ENCODE measurements at regions not wholly inside any gene's neighbourhood (a gene's known extent, or its start where the extent isn't known, plus 50 kb on each side); places are given as distances from the start of the nearest gene placed in this dataset.

- Histone ChIP-seq H3K4me3 (ENCODE audit: low read length) (no peak overlapping the region), H3K4me2 (ENCODE audit: low read length) (no peak overlapping the region), H3K9me2 (ENCODE audit: insufficient read depth, low read length) (no peaks in the 10 kb centered on the region), H3K27ac (ENCODE audit: low read length) (no peak overlapping the region), H2AFZ (ENCODE audit: low read depth, low read length) (no peak overlapping the region), H3K27me3 (ENCODE audit: insufficient read depth, low read depth, low read length) (no peaks in the 10 kb centered on the region), H3K36me3 (ENCODE audit: insufficient read depth, low read length) (no peaks in the 10 kb centered on the region), H3K9ac (ENCODE audit: low read length) (no peak overlapping the region), H3K79me2 (replicated peaks; ENCODE audit: insufficient read depth, low read length) (no peaks in the 10 kb centered on the region), H4K20me1 (ENCODE audit: insufficient read depth) (no peaks in the 10 kb centered on the region), H3F3A (ENCODE audit: insufficient read depth, low read length, poor library complexity, severe bottlenecking) (no peaks in the 10 kb centered on the region), H3K9me3 (ENCODE audit: low read length) (no peaks in the 10 kb centered on the region)
- TF ChIP-seq TAF1 (IDR thresholded peaks at IDR 0.05; ENCODE audit: low read depth): no peak
- TF ChIP-seq CTCF (IDR thresholded peaks at IDR 0.05; ENCODE audit: poor library complexity, severe bottlenecking): no peak
- TF ChIP-seq EZH2 (IDR thresholded peaks at IDR 0.05; ENCODE audit: borderline replicate concordance, insufficient read depth, low read length, poor library complexity, severe bottlenecking): no peak
- TF ChIP-seq SMC3 (conservative IDR thresholded peaks at IDR 0.05; ENCODE audit: poor library complexity): no peak
- no peak for TF ChIP-seq REST (IDR thresholded peaks at IDR 0.05; ENCODE audit: borderline replicate concordance)
- TF ChIP-seq POLR2AphosphoS5 (IDR thresholded peaks at IDR 0.05): no peak
- TF ChIP-seq EP300 (conservative IDR thresholded peaks at IDR 0.05; ENCODE audit: poor library complexity, severe bottlenecking): no peak
- TF ChIP-seq MXI1 (conservative IDR thresholded peaks at IDR 0.05; ENCODE audit: poor library complexity, severe bottlenecking): no peak
- no peak for TF ChIP-seq RAD21 (conservative IDR thresholded peaks at IDR 0.05)
Observed at GRCh38 chr9:106704056-106704615, 158.8 kb upstream of the ZNF462 start.

GRCh38 chr9:106707291-106707690 is 155.7 kb upstream of the ZNF462 start:
- no peak overlapping the region for H2AFZ ChIP-seq (ENCODE audit: low read depth, low read length)

More at GRCh38 chr9:106707291-106707690, 155.7 kb upstream of the ZNF462 start:
- no peaks in the 10 kb centered on the region for H3K79me2 ChIP-seq (replicated peaks; ENCODE audit: insufficient read depth, low read length)
- no peaks in the 10 kb centered on the region for H3K9me2 ChIP-seq (ENCODE audit: insufficient read depth, low read length)
- no peak overlapping the region for H3K9ac ChIP-seq (ENCODE audit: low read length)
- no peak overlapping the region for H3K4me2 ChIP-seq (ENCODE audit: low read length)
- H3K9me3 ChIP-seq (ENCODE audit: low read length): no peaks in the 10 kb centered on the region
- H3K27ac ChIP-seq (ENCODE audit: low read length): no peak overlapping the region
- no peaks in the 10 kb centered on the region for H3F3A ChIP-seq (ENCODE audit: insufficient read depth, low read length, poor library complexity, severe bottlenecking)
- H3K36me3 ChIP-seq (ENCODE audit: insufficient read depth, low read length): no peaks in the 10 kb centered on the region
- no peaks in the 10 kb centered on the region for H3K27me3 ChIP-seq (ENCODE audit: insufficient read depth, low read depth, low read length)
- no peaks in the 10 kb centered on the region for H4K20me1 ChIP-seq (ENCODE audit: insufficient read depth)
- H3K4me3 ChIP-seq (ENCODE audit: low read length): no peak overlapping the region
- TF ChIP-seq MXI1 (conservative IDR thresholded peaks at IDR 0.05; ENCODE audit: poor library complexity, severe bottlenecking) (no peak), EP300 (conservative IDR thresholded peaks at IDR 0.05; ENCODE audit: poor library complexity, severe bottlenecking) (no peak), RAD21 (conservative IDR thresholded peaks at IDR 0.05) (no peak), SMC3 (conservative IDR thresholded peaks at IDR 0.05; ENCODE audit: poor library complexity) (no peak), POLR2AphosphoS5 (IDR thresholded peaks at IDR 0.05) (no peak), EZH2 (IDR thresholded peaks at IDR 0.05; ENCODE audit: borderline replicate concordance, insufficient read depth, low read length, poor library complexity, severe bottlenecking) (no peak), TAF1 (IDR thresholded peaks at IDR 0.05; ENCODE audit: low read depth) (no peak), CTCF (IDR thresholded peaks at IDR 0.05; ENCODE audit: poor library complexity, severe bottlenecking) (no peak), REST (IDR thresholded peaks at IDR 0.05; ENCODE audit: borderline replicate concordance) (no peak)

Data from neural cell (in vitro differentiated cells).